Epidermal melanocyte (primary cell): ENCODE measurements at regions not wholly inside any gene's neighbourhood (a gene's known extent, or its start where the extent isn't known, plus 50 kb on each side); places are given as distances from the start of the nearest gene placed in this dataset.

ENCODE experiments used
- DNase-seq: peaks from one replicate; pipeline ENCODE4 v3.0.0; 2011; ENCODE audit warnings: low spot score; ENCODE audit not compliant: insufficient read length

- DNase-seq, result no peak
Measured at GRCh38 chr2:15880226-15881119, 59.9 kb upstream of the MYCN start.

GRCh38 chr2:15881120-15881433 is 59.3 kb upstream of the MYCN start:
- no peak for DNase-seq

- DNase-seq, result no peak
Measured at GRCh38 chr2:15881676-15882075, 58.7 kb upstream of the MYCN start.

GRCh38 chr2:15882761-15883497 is 57.4 kb upstream of the MYCN start:
- no peak for DNase-seq

GRCh38 chr2:15883684-15884083 is 56.7 kb upstream of the MYCN start:
- no peak for DNase-seq

- no peak for DNase-seq
Measured at GRCh38 chr2:15884790-15885189, 55.6 kb upstream of the MYCN start.

GRCh38 chr2:15886231-15886630 is 54.1 kb upstream of the MYCN start:
- no peak for DNase-seq

GRCh38 chr2:15889442-15890123 is 50.8 kb upstream of the MYCN start:
- no peak for DNase-seq

- DNase-seq, result no peak
Measured at GRCh38 chr2:15890124-15890754, 50.1 kb upstream of the MYCN start.
